ENCODE measurements at regions not wholly inside any gene's neighbourhood (a gene's known extent, or its start where the extent isn't known, plus 50 kb on each side); places are given as distances from the start of the nearest gene placed in this dataset.

DNA sequence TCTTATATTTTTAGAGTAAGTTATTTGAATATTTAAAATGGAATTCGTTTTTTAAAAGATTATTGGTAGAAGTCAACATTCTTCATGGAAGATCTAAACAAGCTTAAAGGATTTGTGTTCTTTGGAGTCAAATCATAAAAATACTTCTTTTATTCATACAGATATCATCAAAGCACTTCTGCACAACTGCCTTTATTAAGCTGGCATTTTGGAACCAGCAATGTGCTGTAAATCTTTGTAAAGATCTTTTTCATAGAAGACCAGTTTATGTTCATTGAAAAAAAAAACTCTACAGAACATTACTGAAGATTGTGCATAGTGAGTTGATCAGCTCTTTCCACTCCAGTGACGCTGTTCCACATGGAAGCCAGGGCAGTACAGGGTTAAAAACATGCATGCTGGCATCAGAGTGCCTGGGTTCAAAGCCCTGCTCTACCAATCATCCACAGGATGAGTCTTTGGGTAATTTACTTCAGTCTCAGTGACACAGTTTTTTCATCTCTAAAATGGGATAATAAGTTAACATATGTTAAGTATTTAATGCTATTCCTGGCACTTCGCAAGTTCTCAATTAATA lies 109.6 kb upstream of the SLC38A4 start:
- H3K4me3 ChIP-seq (replicated peaks in 1 of 3): no peak overlapping the region
- no peaks in the 10 kb centered on the region for H3K9me3 ChIP-seq
- no peaks in the 10 kb centered on the region for H3K4me1 ChIP-seq
- no peak overlapping the region for H3K27ac ChIP-seq
- WGBS, 2 donors: 79% methylated on average over 3 of the region's 3 CpGs
- intact Hi-C loops (cut with DNase I): no loop called here
- DNase-seq: no peak
- no peak for TF ChIP-seq POLR2A (IDR thresholded peaks at IDR 0.05)
- TF ChIP-seq, protein P1, sequence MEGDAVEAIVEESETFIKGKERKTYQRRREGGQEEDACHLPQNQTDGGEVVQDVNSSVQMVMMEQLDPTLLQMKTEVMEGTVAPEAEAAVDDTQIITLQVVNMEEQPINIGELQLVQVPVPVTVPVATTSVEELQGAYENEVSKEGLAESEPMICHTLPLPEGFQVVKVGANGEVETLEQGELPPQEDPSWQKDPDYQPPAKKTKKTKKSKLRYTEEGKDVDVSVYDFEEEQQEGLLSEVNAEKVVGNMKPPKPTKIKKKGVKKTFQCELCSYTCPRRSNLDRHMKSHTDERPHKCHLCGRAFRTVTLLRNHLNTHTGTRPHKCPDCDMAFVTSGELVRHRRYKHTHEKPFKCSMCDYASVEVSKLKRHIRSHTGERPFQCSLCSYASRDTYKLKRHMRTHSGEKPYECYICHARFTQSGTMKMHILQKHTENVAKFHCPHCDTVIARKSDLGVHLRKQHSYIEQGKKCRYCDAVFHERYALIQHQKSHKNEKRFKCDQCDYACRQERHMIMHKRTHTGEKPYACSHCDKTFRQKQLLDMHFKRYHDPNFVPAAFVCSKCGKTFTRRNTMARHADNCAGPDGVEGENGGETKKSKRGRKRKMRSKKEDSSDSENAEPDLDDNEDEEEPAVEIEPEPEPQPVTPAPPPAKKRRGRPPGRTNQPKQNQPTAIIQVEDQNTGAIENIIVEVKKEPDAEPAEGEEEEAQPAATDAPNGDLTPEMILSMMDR (IDR thresholded peaks at IDR 0.05): no peak
- no peaks in the 10 kb centered on the region for H3K36me3 ChIP-seq
- no peaks in the 10 kb centered on the region for H3K27me3 ChIP-seq

DNA sequence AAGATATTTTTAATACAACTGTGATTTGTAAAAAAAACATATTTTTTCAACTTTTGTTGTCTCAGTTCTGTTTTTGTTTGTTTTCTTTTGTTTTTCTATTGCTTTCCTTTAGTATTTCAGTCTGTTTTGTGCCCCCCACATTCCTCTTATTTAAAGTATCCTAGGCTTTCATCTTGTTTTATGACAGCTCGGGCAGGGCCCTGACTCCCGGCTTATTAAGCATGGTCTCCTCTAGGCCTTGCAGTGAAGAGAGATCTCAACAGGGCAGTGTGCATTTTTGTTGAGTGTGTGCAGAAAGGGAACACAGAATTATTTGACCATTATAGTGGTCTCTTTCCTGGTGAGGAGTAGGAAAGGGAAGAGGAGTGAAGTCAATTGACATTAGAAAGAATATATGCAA lies 110.2 kb upstream of the SLC38A4 start:
- Histone ChIP-seq H3K4me3 (replicated peaks in 1 of 3) (no peak overlapping the region), H3K27ac (no peak overlapping the region), H3K36me3 (no peaks in the 10 kb centered on the region), H3K27me3 (no peaks in the 10 kb centered on the region), H3K4me1 (no peaks in the 10 kb centered on the region), H3K9me3 (no peaks in the 10 kb centered on the region)
- TF ChIP-seq POLR2A (IDR thresholded peaks at IDR 0.05): no peak
- no peak for DNase-seq
- intact Hi-C loops (cut with DNase I): no loop called here
- WGBS, 2 donors: 34 to 39% methylated on average over 2 of the region's 2 CpGs

DNA sequence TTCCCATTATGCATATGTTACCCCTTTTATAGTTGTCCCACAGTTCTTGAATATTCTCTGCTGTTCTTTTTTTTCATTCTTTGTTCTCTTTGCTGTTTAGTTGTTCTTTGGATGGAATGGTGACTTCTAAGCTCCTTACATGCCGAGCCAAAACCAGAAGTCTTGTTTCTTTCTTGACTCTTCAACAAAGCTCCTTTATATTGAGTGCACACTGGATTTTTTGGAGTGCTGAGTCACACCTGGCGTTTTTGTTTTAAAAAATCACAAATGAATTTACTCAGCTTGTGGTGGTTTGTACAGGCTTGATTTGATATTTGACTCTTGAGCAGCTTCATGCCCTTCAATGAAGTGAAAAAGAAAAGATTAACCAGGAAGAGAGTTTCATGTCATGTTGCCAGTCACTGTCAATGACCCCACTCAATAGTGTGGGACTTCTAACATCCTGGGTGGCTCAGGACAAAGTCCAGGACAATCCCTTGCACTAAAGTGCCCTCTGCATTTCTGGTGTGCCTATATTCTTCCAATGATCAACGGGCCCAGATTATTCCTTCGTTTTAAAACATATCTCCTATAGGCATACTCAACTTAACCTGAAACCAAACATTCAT lies 112.4 kb upstream of the SLC38A4 start:
- Histone ChIP-seq H3K9me3 (no peaks in the 10 kb centered on the region), H3K27ac (no peak overlapping the region), H3K4me3 (replicated peaks in 1 of 3) (no peak overlapping the region), H3K27me3 (no peaks in the 10 kb centered on the region), H3K4me1 (no peaks in the 10 kb centered on the region), H3K36me3 (no peaks in the 10 kb centered on the region)
- TF ChIP-seq, protein P1 (IDR thresholded peaks at IDR 0.05): no peak
- no peak for TF ChIP-seq POLR2A (IDR thresholded peaks at IDR 0.05)
- intact Hi-C loops (cut with DNase I): no loop called here
- no peak for DNase-seq
- 62 to 63% methylated on average over 4 of the region's 4 CpGs for WGBS, 2 donors

DNA sequence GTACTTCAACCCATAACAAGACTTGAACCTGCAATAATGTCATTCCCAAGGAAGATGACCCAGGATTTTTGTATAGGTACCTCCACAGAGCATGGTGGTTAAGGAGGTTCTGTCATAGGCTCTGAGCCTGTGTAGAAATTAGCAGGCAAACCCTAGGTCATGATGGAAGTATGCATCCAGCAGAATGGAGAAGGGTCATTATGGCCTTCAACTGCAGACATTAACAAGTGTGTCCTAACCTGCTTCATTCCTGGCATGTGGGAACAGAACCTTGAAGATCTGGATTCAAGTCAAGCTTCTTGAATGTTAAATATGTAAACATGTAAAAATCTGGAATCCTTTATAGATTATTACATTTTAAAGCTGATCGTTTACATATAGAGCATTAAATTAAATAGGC lies 116.2 kb upstream of the SLC38A4 start:
- Histone ChIP-seq H3K4me1 (no peaks in the 10 kb centered on the region), H3K36me3 (no peaks in the 10 kb centered on the region), H3K27me3 (no peaks in the 10 kb centered on the region), H3K9me3 (no peaks in the 10 kb centered on the region), H3K27ac (no peak overlapping the region), H3K4me3 (replicated peaks in 1 of 3) (no peak overlapping the region)
- no peak for DNase-seq
- TF ChIP-seq, protein P1 (IDR thresholded peaks at IDR 0.05): no peak
- no peak for TF ChIP-seq POLR2A (IDR thresholded peaks at IDR 0.05)
- 39 to 58% methylated on average over 1 of the region's 1 CpG for WGBS, 2 donors
- intact Hi-C loops (cut with DNase I): no loop called here

DNA sequence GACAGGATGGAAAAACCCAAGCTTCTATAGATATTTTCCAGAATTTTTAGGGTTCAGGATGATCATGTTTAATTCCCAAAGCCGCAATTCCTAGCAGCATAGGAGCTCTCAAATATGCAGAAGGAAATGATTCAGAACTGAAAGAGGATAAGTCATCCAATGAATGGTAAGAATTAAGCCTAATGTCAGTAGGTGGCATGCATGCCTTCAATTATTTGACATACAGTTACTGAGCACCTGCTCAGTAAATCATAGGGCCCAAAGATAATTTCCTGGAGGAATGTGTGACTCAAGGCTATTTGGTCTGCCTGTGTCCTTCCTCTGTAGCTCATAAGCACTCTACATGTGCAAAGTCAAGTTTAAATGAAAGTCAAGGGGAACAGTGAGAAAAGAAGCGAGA lies 116.8 kb upstream of the SLC38A4 start:
- TF ChIP-seq, protein P1 (IDR thresholded peaks at IDR 0.05): no peak
- no peak for TF ChIP-seq POLR2A (IDR thresholded peaks at IDR 0.05)
- Histone ChIP-seq H3K27me3 (no peaks in the 10 kb centered on the region), H3K4me3 (replicated peaks in 1 of 3) (no peak overlapping the region), H3K36me3 (no peaks in the 10 kb centered on the region), H3K9me3 (no peaks in the 10 kb centered on the region), H3K4me1 (no peaks in the 10 kb centered on the region), H3K27ac (no peak overlapping the region)
- 91 to 94% methylated on average over 2 of the region's 2 CpGs for WGBS, 2 donors
- DNase-seq: no peak
- intact Hi-C loops (cut with DNase I): no loop called here

Data from thyroid gland (tissue), 4 donors.